ENCODE measurements at regions not wholly inside any gene's neighbourhood (a gene's known extent, or its start where the extent isn't known, plus 50 kb on each side); places are given as distances from the start of the nearest gene placed in this dataset.

GRCh38 chr7:108805808-108806397, 236.2 kb downstream of the DNAJB9 start:
- TF ChIP-seq CTCF (IDR thresholded peaks at IDR 0.05; ENCODE audit: low read length) (peak; percentile 80), EZH2 (IDR thresholded peaks at IDR 0.05; ENCODE audit: borderline replicate concordance, low read length) (no peak)
